Mucosa of stomach (tissue), 1 donor: ENCODE measurements at regions not wholly inside any gene's neighbourhood (a gene's known extent, or its start where the extent isn't known, plus 50 kb on each side); places are given as distances from the start of the nearest gene placed in this dataset.

Experiments
- H3K27me3 ChIP-seq: one replicate; pipeline ENCODE4 v1.7.0; 2013; ENCODE audit warnings: mild to moderate bottlenecking, low read length; ENCODE audit not compliant: control insufficient read depth, insufficient read depth
- H3K36me3 ChIP-seq: one replicate; pipeline ENCODE4 v1.7.0; 2013; ENCODE audit warnings: low read length; ENCODE audit not compliant: control insufficient read depth, insufficient read depth
- H3K4me1 ChIP-seq: one replicate; pipeline ENCODE4 v1.7.0; 2013; ENCODE audit warnings: mild to moderate bottlenecking, low read length; ENCODE audit not compliant: control insufficient read depth, insufficient read depth
- H3K4me3 ChIP-seq: one replicate; pipeline ENCODE4 v1.7.0; 2013; ENCODE audit warnings: low read length
- H3K9ac ChIP-seq: one replicate; pipeline ENCODE4 v1.7.0; 2013; ENCODE audit warnings: mild to moderate bottlenecking, low read length, moderate library complexity
- H3K9me3 ChIP-seq: one replicate; pipeline ENCODE4 v1.7.0; 2013; ENCODE audit warnings: mild to moderate bottlenecking, low read length, moderate library complexity; ENCODE audit not compliant: control insufficient read depth
- donor health status: Pancreatic carcinoma.

DNA sequence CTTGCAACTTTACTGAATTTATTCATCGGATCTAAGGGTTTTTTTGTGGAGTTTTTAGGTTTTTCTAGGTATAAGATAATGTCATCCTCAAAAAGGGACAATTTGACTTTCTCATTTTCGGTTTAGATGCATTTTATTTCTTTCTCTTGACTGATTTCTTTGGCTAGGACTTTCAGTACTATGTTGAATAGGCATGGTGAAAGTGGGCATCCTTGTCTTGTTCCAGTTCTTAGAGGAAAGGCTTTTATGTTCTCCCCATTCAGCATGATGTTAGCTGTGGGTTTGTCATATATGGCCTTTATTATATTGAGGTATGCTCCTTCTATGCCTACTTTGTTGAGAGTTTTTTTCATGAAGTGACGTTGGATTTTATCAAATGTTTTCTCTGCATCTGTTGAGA lies 106.7 kb downstream of the FAM43A start:
- no peak overlapping the region for H3K4me3 ChIP-seq
- H3K36me3 ChIP-seq, result no peaks in the 10 kb centered on the region
- no peaks in the 10 kb centered on the region for H3K4me1 ChIP-seq
- H3K9me3 ChIP-seq, result peaks cover 6% of the 10 kb centered on the region
- H3K9ac ChIP-seq, result no peak overlapping the region
- no peaks in the 10 kb centered on the region for H3K27me3 ChIP-seq

DNA sequence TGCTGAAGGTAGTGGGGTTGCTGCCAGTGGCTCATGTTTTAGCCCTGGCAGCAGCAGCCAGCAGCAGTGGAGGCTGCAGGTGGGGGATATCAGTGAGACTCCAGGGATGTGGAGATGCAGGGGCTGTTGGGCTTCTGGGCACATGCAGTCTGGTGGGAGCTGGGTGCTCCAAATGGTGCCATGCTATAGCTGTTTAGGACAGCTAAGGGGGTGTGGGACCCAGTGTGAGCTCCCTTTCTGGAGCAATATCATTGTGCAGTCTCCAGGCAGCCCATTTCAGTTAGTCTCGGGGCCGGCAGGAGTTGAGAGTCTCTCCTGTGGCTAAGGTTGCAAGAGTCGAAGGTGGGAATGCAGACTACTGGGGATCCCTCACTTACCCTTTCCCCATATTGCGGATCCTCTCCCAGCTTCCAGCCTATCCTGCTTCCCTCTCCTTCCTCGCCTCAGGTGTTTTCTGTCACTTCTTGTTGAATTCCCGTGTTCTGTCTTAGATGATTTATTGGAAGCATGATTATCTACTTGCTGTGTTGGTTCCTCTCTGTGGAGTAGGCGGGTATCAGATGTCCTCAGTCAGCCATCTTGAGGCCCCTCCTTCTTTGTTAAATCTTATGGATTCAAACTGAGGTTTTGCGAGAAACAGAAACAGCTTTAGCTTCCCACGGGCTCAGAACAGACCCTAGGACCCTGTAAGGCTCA lies 112.0 kb downstream of the FAM43A start:
- H3K36me3 ChIP-seq, result no peaks in the 10 kb centered on the region
- H3K4me1 ChIP-seq, result no peaks in the 10 kb centered on the region
- no peak overlapping the region for H3K9ac ChIP-seq
- H3K4me3 ChIP-seq, result no peak overlapping the region
- peaks cover 6% of the 10 kb centered on the region for H3K9me3 ChIP-seq
- no peaks in the 10 kb centered on the region for H3K27me3 ChIP-seq

DNA sequence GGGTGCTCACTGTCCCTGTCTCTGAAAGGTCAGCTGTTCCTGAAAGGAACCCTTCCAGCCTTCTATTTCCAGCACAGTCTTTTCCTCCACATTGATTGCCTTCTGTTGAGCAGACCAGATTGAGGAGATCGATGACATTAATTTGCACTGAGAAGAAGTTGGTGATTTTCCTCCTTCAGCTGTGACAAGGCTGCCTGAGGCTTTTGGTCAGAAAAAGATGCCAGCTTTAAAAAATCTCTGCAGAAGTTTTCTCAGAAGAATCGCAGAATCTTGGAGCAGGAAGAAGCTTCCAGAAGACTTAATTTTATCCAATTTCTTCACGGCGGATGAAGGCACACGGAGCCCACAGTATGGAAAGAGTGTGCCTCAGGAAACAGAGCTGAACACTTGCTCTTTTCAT lies 112.8 kb downstream of the FAM43A start:
- Histone ChIP-seq H3K4me3 (no peak overlapping the region), H3K27me3 (no peaks in the 10 kb centered on the region), H3K9ac (no peak overlapping the region), H3K9me3 (peaks cover 6% of the 10 kb centered on the region), H3K4me1 (no peaks in the 10 kb centered on the region), H3K36me3 (no peaks in the 10 kb centered on the region)

DNA sequence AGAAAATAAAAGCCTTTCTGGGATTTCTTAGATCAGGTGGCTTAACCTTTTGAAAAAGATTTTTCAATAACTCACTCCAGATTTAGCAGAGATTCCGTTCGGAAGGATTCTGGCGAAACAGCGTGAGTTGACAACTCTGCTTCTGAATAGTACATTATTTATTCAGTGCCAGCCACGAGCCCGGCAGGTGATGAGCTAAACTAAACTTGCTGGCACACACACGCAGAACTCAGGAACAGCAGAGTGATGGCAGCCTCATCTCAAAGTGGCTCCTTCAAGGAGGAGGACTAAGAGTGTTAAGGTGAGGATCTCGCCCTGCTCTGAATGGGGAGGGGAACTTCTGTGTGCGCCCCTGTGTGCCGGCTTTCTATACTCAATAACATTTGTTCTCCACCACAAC lies 114.3 kb downstream of the FAM43A start:
- Histone ChIP-seq H3K9me3 (peaks cover 6% of the 10 kb centered on the region), H3K4me3 (no peak overlapping the region), H3K9ac (no peak overlapping the region), H3K4me1 (no peaks in the 10 kb centered on the region), H3K27me3 (no peaks in the 10 kb centered on the region), H3K36me3 (no peaks in the 10 kb centered on the region)

DNA sequence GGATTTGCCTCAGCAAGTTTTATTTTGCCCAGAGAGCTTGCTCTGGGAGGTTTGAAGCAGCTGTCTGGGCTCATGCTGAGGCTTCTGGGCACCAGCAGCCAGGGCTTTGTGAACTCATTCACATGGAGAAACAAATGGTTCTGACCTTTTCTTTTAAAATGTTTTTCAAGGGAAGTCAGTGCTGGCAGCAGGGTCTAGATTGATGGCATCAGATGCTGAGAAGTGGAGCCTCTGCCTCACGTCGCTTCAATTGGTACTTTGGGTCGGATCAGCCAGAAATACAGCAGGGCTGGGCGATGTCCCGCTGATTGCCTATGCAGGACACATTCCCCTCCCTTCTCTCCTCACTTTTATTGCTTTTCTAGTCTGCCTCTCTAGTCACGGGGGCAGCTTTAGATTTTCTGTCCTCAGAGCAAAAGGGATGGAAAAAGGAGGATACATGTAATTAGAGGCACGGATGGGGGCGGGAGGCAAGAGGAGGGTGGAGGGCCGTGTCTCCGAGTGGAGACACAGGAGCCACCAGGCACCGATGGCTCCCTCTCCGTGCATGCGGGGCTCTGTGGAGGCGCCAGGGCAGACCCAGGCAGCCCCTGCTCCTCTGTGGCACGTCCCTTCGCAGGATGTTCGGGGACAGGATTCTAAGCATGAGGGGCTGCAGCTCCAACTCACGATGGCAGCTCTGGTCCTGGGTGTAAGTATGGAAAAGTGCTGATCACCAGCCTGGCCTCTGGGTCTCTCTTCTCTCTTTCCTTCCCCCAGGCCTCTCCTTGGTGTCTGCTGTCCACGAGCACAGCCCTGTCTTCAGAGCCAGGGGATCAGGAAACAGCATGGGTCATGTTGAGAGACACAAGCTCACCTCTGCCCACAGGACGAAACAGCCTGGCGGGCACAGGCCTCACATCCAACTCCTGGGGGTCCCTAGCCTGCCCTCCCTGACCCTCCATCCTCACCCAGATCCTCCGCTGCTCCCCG lies 116.1 kb downstream of the FAM43A start:
- H3K9me3 ChIP-seq, result no peaks in the 10 kb centered on the region
- no peak overlapping the region for H3K9ac ChIP-seq
- H3K27me3 ChIP-seq, result no peaks in the 10 kb centered on the region
- no peaks in the 10 kb centered on the region for H3K4me1 ChIP-seq
- no peaks in the 10 kb centered on the region for H3K36me3 ChIP-seq
- no peak overlapping the region for H3K4me3 ChIP-seq

DNA sequence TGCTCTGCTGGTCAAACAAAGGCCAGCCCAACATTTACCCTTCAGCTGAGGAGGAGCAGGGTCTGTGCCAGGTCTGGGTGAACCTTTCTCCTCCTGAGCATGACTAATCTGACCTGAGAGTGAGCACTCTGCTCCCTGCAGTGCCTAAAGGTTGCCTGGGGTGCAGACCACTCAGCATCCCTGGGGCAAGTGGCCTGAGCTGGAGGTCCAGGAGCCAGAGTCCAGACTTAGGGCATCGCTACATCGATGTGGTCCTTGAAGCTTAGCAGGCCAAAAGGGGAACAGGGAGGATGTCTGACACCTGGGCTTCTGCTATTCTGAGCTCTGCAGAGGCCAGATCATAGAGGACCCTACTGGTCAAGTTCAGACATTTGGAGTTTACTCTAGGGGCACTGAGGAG lies 119.1 kb downstream of the FAM43A start:
- H3K4me3 ChIP-seq, result no peak overlapping the region
- H3K9me3 ChIP-seq, result no peaks in the 10 kb centered on the region
- H3K36me3 ChIP-seq, result no peaks in the 10 kb centered on the region
- H3K9ac ChIP-seq, result no peak overlapping the region
- H3K27me3 ChIP-seq, result no peaks in the 10 kb centered on the region
- H3K4me1 ChIP-seq, result no peaks in the 10 kb centered on the region

DNA sequence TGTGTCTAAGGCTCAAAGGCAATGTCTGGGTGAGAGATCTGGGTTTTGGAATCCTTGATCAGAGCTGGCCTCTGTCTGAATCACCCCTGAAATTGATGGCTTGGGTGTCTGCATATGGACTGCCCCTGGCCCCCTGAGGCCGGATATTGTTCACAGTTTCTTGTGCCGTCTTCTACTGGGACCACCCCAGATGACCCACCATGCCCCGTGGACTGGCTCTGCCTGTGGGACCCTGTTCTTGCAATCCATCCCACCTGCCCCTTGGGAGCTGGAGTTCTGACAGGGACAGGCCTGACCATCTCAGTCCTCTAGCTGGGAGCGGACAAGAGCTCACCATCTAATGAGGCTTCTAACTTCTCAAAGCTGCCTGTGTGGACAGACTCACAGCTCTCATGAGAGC lies 119.9 kb downstream of the FAM43A start:
- no peaks in the 10 kb centered on the region for H3K9me3 ChIP-seq
- no peaks in the 10 kb centered on the region for H3K36me3 ChIP-seq
- no peak overlapping the region for H3K9ac ChIP-seq
- H3K27me3 ChIP-seq, result no peaks in the 10 kb centered on the region
- no peak overlapping the region for H3K4me3 ChIP-seq
- no peaks in the 10 kb centered on the region for H3K4me1 ChIP-seq

DNA sequence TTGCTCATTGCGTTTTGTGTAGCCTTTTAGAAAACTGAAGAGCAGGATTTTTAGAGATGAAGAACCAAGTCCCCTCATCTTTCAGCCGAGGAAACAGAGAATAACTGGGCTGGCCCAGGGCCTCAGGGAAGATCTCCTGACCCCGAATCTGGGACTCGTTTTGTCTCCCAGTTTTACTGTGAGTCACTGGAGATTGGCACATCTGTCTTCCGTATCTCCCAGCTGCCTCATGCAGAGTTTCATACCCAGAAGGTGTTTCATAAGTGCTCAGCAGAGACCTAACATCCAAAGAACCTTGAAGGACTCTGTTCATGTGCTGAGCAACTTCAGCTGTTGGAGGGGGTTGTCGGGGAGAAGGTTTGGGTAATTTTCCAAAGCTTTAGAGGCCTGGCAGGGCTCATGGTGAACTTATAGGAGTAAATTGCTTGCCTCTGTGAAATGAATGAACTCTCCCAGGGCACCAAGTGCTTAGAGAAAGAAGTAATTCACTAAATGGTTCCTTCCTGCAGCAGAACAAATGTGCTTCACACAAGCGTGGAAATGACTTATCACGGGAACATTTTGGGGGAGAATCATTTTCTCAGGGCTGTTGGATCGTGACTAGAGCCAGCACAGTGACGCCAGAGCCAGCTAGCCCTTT lies 121.4 kb downstream of the FAM43A start:
- H3K27me3 ChIP-seq, result no peaks in the 10 kb centered on the region
- H3K4me3 ChIP-seq, result no peak overlapping the region
- no peaks in the 10 kb centered on the region for H3K9me3 ChIP-seq
- H3K4me1 ChIP-seq, result no peaks in the 10 kb centered on the region
- H3K36me3 ChIP-seq, result no peaks in the 10 kb centered on the region
- no peak overlapping the region for H3K9ac ChIP-seq

DNA sequence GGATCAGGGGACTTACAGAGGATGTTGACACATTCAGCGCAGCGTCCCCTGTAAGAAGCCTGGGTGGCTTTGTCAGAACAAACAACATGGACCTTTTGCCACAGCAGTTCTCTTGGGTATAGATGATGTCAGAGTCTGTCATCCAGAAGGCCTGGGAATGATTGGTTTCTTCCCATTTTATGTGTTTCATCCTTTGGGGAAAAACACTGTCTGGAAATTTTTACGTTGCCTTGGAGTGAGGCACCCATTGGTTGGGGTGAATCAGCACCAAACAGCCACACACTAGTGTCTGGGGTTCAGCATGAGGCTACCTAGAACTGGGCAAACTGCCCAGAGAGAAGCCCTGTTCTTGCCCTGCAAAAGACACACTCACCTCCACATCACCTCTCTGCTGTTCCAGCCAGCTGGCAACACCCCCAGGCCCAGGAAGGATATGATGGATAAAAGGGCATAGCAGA lies 123.0 kb downstream of the FAM43A start:
- H3K9ac ChIP-seq, result no peak overlapping the region
- no peak overlapping the region for H3K4me3 ChIP-seq
- no peaks in the 10 kb centered on the region for H3K4me1 ChIP-seq

DNA sequence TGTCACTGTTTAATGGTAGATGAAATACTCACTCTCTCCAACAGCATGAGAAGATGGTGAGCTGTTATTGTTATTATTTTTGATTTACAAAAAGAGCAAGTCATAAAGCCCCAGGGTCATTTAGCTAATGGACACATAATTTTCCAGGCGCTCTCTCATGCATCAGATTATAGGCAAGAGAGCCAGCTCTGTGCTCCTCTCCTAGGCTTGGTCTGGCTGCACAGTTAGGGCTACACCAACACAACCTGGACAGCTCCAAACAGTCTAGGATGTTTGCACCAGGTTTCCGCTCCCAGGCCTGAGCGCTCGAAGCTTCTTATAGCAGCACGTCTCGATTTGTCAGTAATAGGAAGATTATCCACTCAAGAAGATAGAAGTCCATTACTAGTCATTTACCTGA lies 123.7 kb downstream of the FAM43A start:
- Histone ChIP-seq H3K27me3 (no peaks in the 10 kb centered on the region), H3K9me3 (no peaks in the 10 kb centered on the region), H3K36me3 (no peaks in the 10 kb centered on the region), H3K4me3 (no peak overlapping the region), H3K4me1 (no peaks in the 10 kb centered on the region), H3K9ac (no peak overlapping the region)

More for the DNA sequence above, 123.0 kb downstream of the FAM43A start:
- H3K36me3 ChIP-seq, result no peaks in the 10 kb centered on the region
- H3K9me3 ChIP-seq, result no peaks in the 10 kb centered on the region
- no peaks in the 10 kb centered on the region for H3K27me3 ChIP-seq

DNA sequence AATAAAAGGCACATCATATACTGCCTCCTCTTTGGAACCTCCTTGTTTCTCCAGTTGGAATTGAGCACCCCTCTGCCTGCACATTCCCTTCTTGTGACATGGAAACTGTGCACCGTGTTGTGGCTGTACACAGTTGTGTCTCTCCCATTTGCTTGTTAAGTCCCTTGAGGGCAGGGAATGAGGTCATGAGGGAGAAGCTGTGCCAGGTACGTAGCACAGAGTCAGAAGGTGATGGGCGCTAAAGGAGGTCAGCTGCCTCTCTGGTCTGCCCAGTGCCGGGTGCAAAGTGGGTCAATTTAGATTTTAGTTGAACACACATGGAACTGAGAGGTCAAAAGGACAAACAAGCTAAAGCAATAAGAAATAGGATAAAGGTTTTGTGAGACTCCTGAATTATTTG lies 124.4 kb downstream of the FAM43A start:
- Histone ChIP-seq H3K9ac (no peak overlapping the region), H3K4me3 (no peak overlapping the region), H3K4me1 (no peaks in the 10 kb centered on the region), H3K9me3 (no peaks in the 10 kb centered on the region), H3K36me3 (no peaks in the 10 kb centered on the region), H3K27me3 (no peaks in the 10 kb centered on the region)

DNA sequence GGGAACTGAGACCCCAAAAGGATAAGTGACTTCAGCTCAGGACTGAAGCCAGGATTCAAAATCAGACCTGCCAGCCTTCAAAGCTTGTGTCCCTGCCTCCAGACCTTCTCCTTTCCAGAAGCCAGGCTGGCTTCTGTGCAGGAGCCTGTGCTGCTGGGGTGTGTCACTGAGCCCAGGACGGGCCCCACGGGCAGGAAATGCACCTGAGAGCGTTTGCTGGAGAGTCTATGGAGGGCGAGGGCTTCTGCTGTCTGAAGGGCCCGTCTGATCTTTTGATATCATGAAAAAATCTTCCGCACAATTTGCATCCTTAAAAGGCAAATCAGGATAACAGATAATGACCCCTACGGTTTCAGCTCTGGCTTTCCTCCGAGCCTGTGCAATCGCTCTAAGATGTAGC lies 125.4 kb downstream of the FAM43A start:
- H3K9ac ChIP-seq, result no peak overlapping the region
- H3K9me3 ChIP-seq, result no peaks in the 10 kb centered on the region
- H3K27me3 ChIP-seq, result no peaks in the 10 kb centered on the region
- no peaks in the 10 kb centered on the region for H3K4me1 ChIP-seq
- no peak overlapping the region for H3K4me3 ChIP-seq
- no peaks in the 10 kb centered on the region for H3K36me3 ChIP-seq
